Activated naive CD4-positive, alpha-beta T cell treated with Interleukin-2 at 50 U/mL for 16 hours (primary cell): ENCODE measurements at regions not wholly inside any gene's neighbourhood (a gene's known extent, or its start where the extent isn't known, plus 50 kb on each side); places are given as distances from the start of the nearest gene placed in this dataset.

Experiments used
- DNase-seq: peaks from one replicate; pipeline ENCODE4 v3.0.0-alpha.2; 2020

GRCh38 chr16:72444696-72445095, 272.7 kb upstream of the PMFBP1 start:
- DNase-seq = no peak

- DNase-seq = no peak
Observed at GRCh38 chr16:72443809-72444208, 271.9 kb upstream of the PMFBP1 start.

- DNase-seq = no peak
Observed at GRCh38 chr16:72442385-72443158, 270.6 kb upstream of the PMFBP1 start.

GRCh38 chr16:72437891-72438290, 265.9 kb upstream of the PMFBP1 start:
- DNase-seq = no peak

GRCh38 chr16:72434159-72434558, 262.2 kb upstream of the PMFBP1 start:
- no peak for DNase-seq

- no peak for DNase-seq
Observed at GRCh38 chr16:72430121-72430520, 258.2 kb upstream of the PMFBP1 start.

- DNase-seq = no peak
Observed at GRCh38 chr16:72429671-72430081, 257.7 kb upstream of the PMFBP1 start.

GRCh38 chr16:72428681-72429376, 256.9 kb upstream of the PMFBP1 start:
- no peak for DNase-seq

- no peak for DNase-seq
Observed at GRCh38 chr16:72427783-72428331, 255.9 kb upstream of the PMFBP1 start.

GRCh38 chr16:72427051-72427782, 255.3 kb upstream of the PMFBP1 start:
- no peak for DNase-seq

- no peak for DNase-seq
Observed at GRCh38 chr16:72426386-72426785, 254.4 kb upstream of the PMFBP1 start.

GRCh38 chr16:72425571-72426341, 253.8 kb upstream of the PMFBP1 start:
- DNase-seq = no peak

- DNase-seq = no peak
Observed at GRCh38 chr16:72424757-72425156, 252.8 kb upstream of the PMFBP1 start.

- DNase-seq = no peak
Observed at GRCh38 chr16:72422308-72422897, 250.4 kb upstream of the PMFBP1 start.

GRCh38 chr16:72419638-72420037, 247.7 kb upstream of the PMFBP1 start:
- DNase-seq = no peak

- no peak for DNase-seq
Observed at GRCh38 chr16:72415379-72415778, 243.4 kb upstream of the PMFBP1 start.

- no peak for DNase-seq
Observed at GRCh38 chr16:72410492-72410891, 238.5 kb upstream of the PMFBP1 start.

GRCh38 chr16:72409423-72409822, 237.5 kb upstream of the PMFBP1 start:
- DNase-seq = no peak

GRCh38 chr16:72406390-72406789, 234.4 kb upstream of the PMFBP1 start:
- DNase-seq = no peak

- DNase-seq = no peak
Observed at GRCh38 chr16:72404299-72404698, 232.3 kb upstream of the PMFBP1 start.

- DNase-seq = no peak
Observed at GRCh38 chr16:72401084-72401361, 229.1 kb upstream of the PMFBP1 start.

GRCh38 chr16:72400257-72401083, 228.5 kb upstream of the PMFBP1 start:
- peak; percentile 20 for DNase-seq
